ENCODE measurements at regions not wholly inside any gene's neighbourhood (a gene's known extent, or its start where the extent isn't known, plus 50 kb on each side); places are given as distances from the start of the nearest gene placed in this dataset.
"Not testable (repeated sequence)": the region's sequence is repeated elsewhere in the genome, so short reads cannot be mapped to it uniquely, and the experiment has no call there.

GRCh38 chr12:31899109-31899508 is 60.1 kb upstream of the RESF1 start:
- no peak overlapping the region for H3K9ac ChIP-seq (ENCODE audit: low read depth, low read length, poor library complexity, severe bottlenecking)
- peaks cover 45% of the 10 kb centered on the region for H3K9me3 ChIP-seq (ENCODE audit: insufficient read depth, low read depth, low read length)
- H3K79me2 ChIP-seq (ENCODE audit: insufficient read depth, low read length), result no peaks in the 10 kb centered on the region
- H3K4me1 ChIP-seq (ENCODE audit: insufficient read depth, low read length, poor library complexity, severe bottlenecking), result peaks cover 39% of the 10 kb centered on the region
- H2AFZ ChIP-seq (ENCODE audit: low read length), result no peak overlapping the region
- H3K27me3 ChIP-seq (ENCODE audit: insufficient read depth, low read length, poor library complexity, severe bottlenecking), result no peaks in the 10 kb centered on the region
- H3K4me3 ChIP-seq (ENCODE audit: low read length, poor library complexity, severe bottlenecking), result no peak overlapping the region
- no peak overlapping the region for H3K4me2 ChIP-seq (ENCODE audit: low read depth, low read length, poor library complexity, severe bottlenecking)
- no peaks in the 10 kb centered on the region for H3K9me2 ChIP-seq (replicated peaks; ENCODE audit: low read depth, low read length)
- no peaks in the 10 kb centered on the region; the same call in 1 of the 2 replicates for H3K36me3 ChIP-seq (ENCODE audit: insufficient read depth, low read length)
- peaks cover 19% of the 10 kb centered on the region for H3F3A ChIP-seq (ENCODE audit: low read depth)
- TF ChIP-seq, protein P1, sequence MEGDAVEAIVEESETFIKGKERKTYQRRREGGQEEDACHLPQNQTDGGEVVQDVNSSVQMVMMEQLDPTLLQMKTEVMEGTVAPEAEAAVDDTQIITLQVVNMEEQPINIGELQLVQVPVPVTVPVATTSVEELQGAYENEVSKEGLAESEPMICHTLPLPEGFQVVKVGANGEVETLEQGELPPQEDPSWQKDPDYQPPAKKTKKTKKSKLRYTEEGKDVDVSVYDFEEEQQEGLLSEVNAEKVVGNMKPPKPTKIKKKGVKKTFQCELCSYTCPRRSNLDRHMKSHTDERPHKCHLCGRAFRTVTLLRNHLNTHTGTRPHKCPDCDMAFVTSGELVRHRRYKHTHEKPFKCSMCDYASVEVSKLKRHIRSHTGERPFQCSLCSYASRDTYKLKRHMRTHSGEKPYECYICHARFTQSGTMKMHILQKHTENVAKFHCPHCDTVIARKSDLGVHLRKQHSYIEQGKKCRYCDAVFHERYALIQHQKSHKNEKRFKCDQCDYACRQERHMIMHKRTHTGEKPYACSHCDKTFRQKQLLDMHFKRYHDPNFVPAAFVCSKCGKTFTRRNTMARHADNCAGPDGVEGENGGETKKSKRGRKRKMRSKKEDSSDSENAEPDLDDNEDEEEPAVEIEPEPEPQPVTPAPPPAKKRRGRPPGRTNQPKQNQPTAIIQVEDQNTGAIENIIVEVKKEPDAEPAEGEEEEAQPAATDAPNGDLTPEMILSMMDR (conservative IDR thresholded peaks at IDR 0.05; ENCODE audit: low read length), result no peak
- TF ChIP-seq EZH2phosphoT487 (IDR thresholded peaks at IDR 0.05; ENCODE audit: borderline replicate concordance), result no peak
- no peaks in the 10 kb centered on the region for H4K20me1 ChIP-seq (ENCODE audit: insufficient read depth, low read length, poor library complexity, severe bottlenecking)

- Histone ChIP-seq H3K9me2 (replicated peaks; ENCODE audit: low read depth, low read length) (no peaks in the 10 kb centered on the region), H3K9ac (ENCODE audit: low read depth, low read length, poor library complexity, severe bottlenecking) (peak overlapping the region; percentile 65), H3K9me3 (ENCODE audit: insufficient read depth, low read depth, low read length) (peaks cover 54% of the 10 kb centered on the region), H4K20me1 (ENCODE audit: insufficient read depth, low read length, poor library complexity, severe bottlenecking) (no peaks in the 10 kb centered on the region), H3F3A (ENCODE audit: low read depth) (peaks cover 19% of the 10 kb centered on the region), H3K4me2 (ENCODE audit: low read depth, low read length, poor library complexity, severe bottlenecking) (peak overlapping the region; percentile 58), H3K79me2 (ENCODE audit: insufficient read depth, low read length) (no peaks in the 10 kb centered on the region), H3K36me3 (ENCODE audit: insufficient read depth, low read length) (no peaks in the 10 kb centered on the region; the same call in 1 of the 2 replicates), H2AFZ (ENCODE audit: low read length) (no peak overlapping the region), H3K27me3 (ENCODE audit: insufficient read depth, low read length, poor library complexity, severe bottlenecking) (no peaks in the 10 kb centered on the region), H3K4me3 (ENCODE audit: low read length, poor library complexity, severe bottlenecking) (peak overlapping the region; percentile 48), H3K4me1 (ENCODE audit: insufficient read depth, low read length, poor library complexity, severe bottlenecking) (peaks cover 39% of the 10 kb centered on the region)
- TF ChIP-seq, protein P1 (conservative IDR thresholded peaks at IDR 0.05; ENCODE audit: low read length), result no peak
- TF ChIP-seq EZH2phosphoT487 (IDR thresholded peaks at IDR 0.05; ENCODE audit: borderline replicate concordance), result no peak
Observed at GRCh38 chr12:31897781-31898503, 61.3 kb upstream of the RESF1 start.

DNA sequence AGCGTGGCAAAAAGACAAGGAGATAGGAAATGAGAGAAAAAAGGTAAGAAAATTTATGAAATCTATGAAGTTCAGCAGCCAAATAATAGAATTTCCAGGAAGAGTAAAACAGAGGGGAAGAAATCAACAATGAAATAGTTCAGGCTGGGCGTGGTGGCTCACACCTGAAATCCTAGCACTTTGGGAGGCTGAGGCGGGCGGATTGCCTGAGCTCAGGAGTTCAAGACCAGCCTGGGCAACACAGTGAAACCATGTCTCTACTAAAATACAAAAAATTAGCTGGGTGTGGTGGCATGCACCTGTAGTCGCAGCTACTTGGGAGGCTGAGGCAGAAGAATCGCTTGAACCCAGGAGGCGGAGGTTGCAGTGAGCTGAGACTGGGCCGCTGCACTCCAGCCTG is 62.1 kb upstream of the RESF1 start:
- H3K79me2 ChIP-seq (ENCODE audit: insufficient read depth, low read length); H3K27me3 ChIP-seq (ENCODE audit: insufficient read depth, low read length, poor library complexity, severe bottlenecking); H3K9me2 ChIP-seq (replicated peaks; ENCODE audit: low read depth, low read length); H4K20me1 ChIP-seq (ENCODE audit: insufficient read depth, low read length, poor library complexity, severe bottlenecking); H3K36me3 ChIP-seq (ENCODE audit: insufficient read depth, low read length); H2AFZ ChIP-seq (ENCODE audit: low read length): not testable (repeated sequence)
- peaks cover 39% of the 10 kb centered on the region for H3K4me1 ChIP-seq (ENCODE audit: insufficient read depth, low read length, poor library complexity, severe bottlenecking)
- H3F3A ChIP-seq (ENCODE audit: low read depth), result peaks cover 19% of the 10 kb centered on the region
- H3K4me3 ChIP-seq (ENCODE audit: low read length, poor library complexity, severe bottlenecking), result peak overlapping the region; percentile 48
- peak overlapping the region; percentile 65 for H3K9ac ChIP-seq (ENCODE audit: low read depth, low read length, poor library complexity, severe bottlenecking)
- H3K4me2 ChIP-seq (ENCODE audit: low read depth, low read length, poor library complexity, severe bottlenecking), result peak overlapping the region; percentile 58
- peaks cover 54% of the 10 kb centered on the region for H3K9me3 ChIP-seq (ENCODE audit: insufficient read depth, low read depth, low read length)

All from Loucy (cell line).